ENCODE measurements at regions not wholly inside any gene's neighbourhood (a gene's known extent, or its start where the extent isn't known, plus 50 kb on each side); places are given as distances from the start of the nearest gene placed in this dataset.

GRCh38 chrX:81489987-81490386 is 288.1 kb downstream of the SH3BGRL start:
- peak; percentile 0 for DNase-seq (ENCODE audit: low read depth, low spot score)

GRCh38 chrX:81527881-81528440 is 326.1 kb downstream of the SH3BGRL start:
- DNase-seq (ENCODE audit: low read depth, low spot score) = no peak

- no peak for DNase-seq (ENCODE audit: low read depth, low spot score)
Measured at GRCh38 chrX:81537723-81538122, 335.8 kb downstream of the SH3BGRL start.

- DNase-seq (ENCODE audit: low read depth, low spot score) = no peak
Measured at GRCh38 chrX:81542255-81542654, 340.4 kb downstream of the SH3BGRL start.

- no peak for DNase-seq (ENCODE audit: low read depth, low spot score)
Measured at GRCh38 chrX:81556880-81557279, 355.0 kb downstream of the SH3BGRL start.

GRCh38 chrX:81564851-81565250 is 362.9 kb downstream of the SH3BGRL start:
- no peak for DNase-seq (ENCODE audit: low read depth, low spot score)

- DNase-seq (ENCODE audit: low read depth, low spot score) = no peak
Measured at GRCh38 chrX:81577028-81577427, 375.1 kb downstream of the SH3BGRL start.

GRCh38 chrX:81586096-81586495 is 384.2 kb downstream of the SH3BGRL start:
- DNase-seq (ENCODE audit: low read depth, low spot score) = no peak

GRCh38 chrX:81615979-81616378 is 414.1 kb downstream of the SH3BGRL start:
- DNase-seq (ENCODE audit: low read depth, low spot score) = no peak

- DNase-seq (ENCODE audit: low read depth, low spot score) = no peak
Measured at GRCh38 chrX:81662381-81662780, 460.5 kb downstream of the SH3BGRL start.

- DNase-seq (ENCODE audit: low read depth, low spot score) = no peak
Measured at GRCh38 chrX:81708487-81708886, 506.6 kb downstream of the SH3BGRL start.

GRCh38 chrX:81728622-81729021 is 526.7 kb downstream of the SH3BGRL start:
- no peak for DNase-seq (ENCODE audit: low read depth, low spot score)

- no peak for DNase-seq (ENCODE audit: low read depth, low spot score)
Measured at GRCh38 chrX:81729269-81729777, 527.4 kb downstream of the SH3BGRL start.

GRCh38 chrX:81779701-81780100 is 577.8 kb downstream of the SH3BGRL start:
- no peak for DNase-seq (ENCODE audit: low read depth, low spot score)

GRCh38 chrX:81791086-81791485 is 589.2 kb downstream of the SH3BGRL start:
- no peak for DNase-seq (ENCODE audit: low read depth, low spot score)
